BJ (cell line): ENCODE measurements at regions not wholly inside any gene's neighbourhood (a gene's known extent, or its start where the extent isn't known, plus 50 kb on each side); places are given as distances from the start of the nearest gene placed in this dataset.
"Not testable (repeated sequence)": the region's sequence is repeated elsewhere in the genome, so short reads cannot be mapped to it uniquely, and the experiment has no call there.

Experiments
- CTCF ChIA-PET: fragments of 350-600 bp; formaldehyde crosslinking; extraction: SDS; loops from one replicate; lab custom pipeline; 2021; ENCODE audit warnings: antibody characterized with exemption, inconsistent platforms; lab: Yijun Ruan, JAX
- POLR2A ChIA-PET: fragments of 300-600 bp; sonication (Branson Sonifier 250); formaldehyde crosslinking; extraction: SDS; loops from one replicate; lab custom pipeline; 2021; ENCODE audit warnings: antibody characterized with exemption; lab: Charles Lee
- DNase-seq: peaks from one replicate; pipeline ENCODE4 v3.0.0-alpha.2; 2011; ENCODE audit warnings: low read depth
- H3K27me3 ChIP-seq: 2 replicates; pipeline ENCODE4 v1.6.0; 2011; ENCODE audit warnings: low read length; ENCODE audit not compliant: control insufficient read depth, insufficient read depth
- H3K36me3 ChIP-seq: 2 replicates; pipeline ENCODE4 v1.5.1; 2011; ENCODE audit warnings: low read length; ENCODE audit not compliant: control insufficient read depth, insufficient read depth
- H3K4me3 ChIP-seq: 2 replicates; pipeline ENCODE4 v1.5.1; 2011; ENCODE audit warnings: low read depth, mild to moderate bottlenecking, control low read depth, low read length
- TF ChIP-seq, protein P1 (sequence below): IDR thresholded peaks from 2 replicates; pipeline ENCODE4 v1.5.1; 2011; ENCODE audit warnings: low read depth, mild to moderate bottlenecking, control low read depth, inconsistent platforms, low read length, moderate library complexity; ENCODE audit not compliant: insufficient read depth

DNA sequence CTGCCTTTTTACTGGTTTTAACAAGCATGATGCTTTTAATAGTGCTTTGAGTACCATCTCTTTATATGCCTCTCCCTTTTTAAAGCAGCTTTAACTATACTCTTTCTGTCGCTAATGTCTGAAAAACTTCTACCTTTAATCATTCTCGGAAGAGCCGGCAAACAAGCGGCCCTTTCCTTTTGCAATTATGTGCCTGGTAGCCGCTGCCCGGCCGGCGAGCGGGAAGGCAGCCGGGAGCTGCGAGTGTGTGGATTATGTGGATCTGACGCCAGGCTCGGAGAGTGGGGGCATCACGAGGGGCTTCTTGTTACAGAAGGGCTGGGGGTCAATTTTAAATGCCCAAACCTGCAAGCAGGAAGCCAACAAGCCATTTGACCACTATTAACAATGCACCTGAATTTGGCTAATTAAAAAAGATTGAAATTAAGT, 120.9 kb downstream of the BUB3 start:
- Histone ChIP-seq H3K4me3 (no peak overlapping the region), H3K27me3 (peaks cover 3% of the 10 kb centered on the region; the same call in 1 of the 2 replicates), H3K36me3 (no peaks in the 10 kb centered on the region)
- POLR2A ChIA-PET: no interaction called here
- no peak for DNase-seq
- CTCF ChIA-PET: no interaction called here
- TF ChIP-seq, protein P1, sequence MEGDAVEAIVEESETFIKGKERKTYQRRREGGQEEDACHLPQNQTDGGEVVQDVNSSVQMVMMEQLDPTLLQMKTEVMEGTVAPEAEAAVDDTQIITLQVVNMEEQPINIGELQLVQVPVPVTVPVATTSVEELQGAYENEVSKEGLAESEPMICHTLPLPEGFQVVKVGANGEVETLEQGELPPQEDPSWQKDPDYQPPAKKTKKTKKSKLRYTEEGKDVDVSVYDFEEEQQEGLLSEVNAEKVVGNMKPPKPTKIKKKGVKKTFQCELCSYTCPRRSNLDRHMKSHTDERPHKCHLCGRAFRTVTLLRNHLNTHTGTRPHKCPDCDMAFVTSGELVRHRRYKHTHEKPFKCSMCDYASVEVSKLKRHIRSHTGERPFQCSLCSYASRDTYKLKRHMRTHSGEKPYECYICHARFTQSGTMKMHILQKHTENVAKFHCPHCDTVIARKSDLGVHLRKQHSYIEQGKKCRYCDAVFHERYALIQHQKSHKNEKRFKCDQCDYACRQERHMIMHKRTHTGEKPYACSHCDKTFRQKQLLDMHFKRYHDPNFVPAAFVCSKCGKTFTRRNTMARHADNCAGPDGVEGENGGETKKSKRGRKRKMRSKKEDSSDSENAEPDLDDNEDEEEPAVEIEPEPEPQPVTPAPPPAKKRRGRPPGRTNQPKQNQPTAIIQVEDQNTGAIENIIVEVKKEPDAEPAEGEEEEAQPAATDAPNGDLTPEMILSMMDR: no peak

GRCh38 chr10:123278445-123278844, 124.2 kb downstream of the BUB3 start:
- ChIA-PET CTCF (no interaction called here), POLR2A (no interaction called here)
- Histone ChIP-seq H3K27me3 (0 out of 2 replicates have a peak, but pooled peaks cover 1% of the 10 kb centered on the region), H3K4me3 (no peak overlapping the region), H3K36me3 (no peaks in the 10 kb centered on the region)
- DNase-seq: no peak
- TF ChIP-seq, protein P1: no peak

DNA sequence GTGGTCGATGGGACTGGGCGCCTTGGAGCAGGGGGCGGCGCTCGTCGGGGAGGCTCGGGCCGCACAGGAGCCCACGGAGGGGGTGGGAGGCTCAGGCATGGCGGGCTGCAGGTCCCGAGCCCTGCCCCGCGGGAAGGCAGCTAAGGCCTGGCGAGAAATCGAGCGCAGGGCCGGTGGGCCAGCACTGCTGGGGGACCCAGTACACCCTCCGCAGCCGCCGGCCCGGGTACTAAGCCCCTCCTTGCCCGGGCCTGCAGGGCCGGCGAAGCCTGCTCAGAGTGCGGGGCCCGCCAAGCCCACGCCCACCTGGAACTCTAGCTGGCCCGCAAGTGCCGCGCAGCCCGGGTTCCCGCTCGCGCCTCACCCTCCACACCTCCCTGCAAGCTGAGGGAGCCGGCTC, 129.2 kb downstream of the BUB3 start:
- DNase-seq, POLR2A ChIA-PET, H3K36me3 ChIP-seq, H3K27me3 ChIP-seq, CTCF ChIA-PET, H3K4me3 ChIP-seq: not testable (repeated sequence)

- H3K36me3 ChIP-seq: no peaks in the 10 kb centered on the region
- TF ChIP-seq, protein P1: no peak
- H3K27me3 ChIP-seq: no peaks in the 10 kb centered on the region
- DNase-seq: no peak
- ChIA-PET POLR2A (no interaction called here), CTCF (no interaction called here)
- no peak overlapping the region for H3K4me3 ChIP-seq
These were observed 129.8 kb downstream of the BUB3 start for GRCh38 chr10:123284022-123284421.

DNA sequence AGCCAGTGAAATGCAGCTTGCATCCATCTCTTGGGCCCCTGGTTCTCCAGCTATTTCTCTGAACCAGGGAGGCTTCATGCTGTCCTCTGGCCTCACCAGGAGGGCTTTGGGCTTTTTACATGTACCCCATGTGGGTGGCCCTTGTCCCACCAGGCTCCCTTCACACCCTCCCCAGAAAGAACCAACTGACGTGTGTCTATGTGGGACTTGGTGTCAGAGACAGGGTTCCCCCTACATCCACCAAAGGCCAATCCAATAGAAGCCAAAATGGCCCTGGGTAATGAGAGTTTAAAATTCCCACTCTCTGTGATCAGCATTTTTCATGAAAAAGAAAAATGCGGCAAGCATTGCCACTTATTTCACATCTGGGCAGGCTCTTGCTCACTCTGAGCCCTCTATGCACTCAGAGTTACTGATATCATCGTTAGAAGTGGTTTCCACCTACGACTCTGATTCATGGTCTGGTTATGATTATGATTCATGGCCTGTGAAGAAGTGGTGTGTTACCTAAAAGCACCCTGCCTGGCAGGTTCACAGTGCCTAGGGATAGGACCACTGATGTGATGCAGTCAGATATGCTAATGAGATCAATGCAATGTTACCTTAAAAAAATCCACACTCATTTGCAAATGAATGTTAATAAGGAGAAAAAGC, 133.5 kb downstream of the BUB3 start:
- TF ChIP-seq, protein P1: no peak
- no peak for DNase-seq
- no peak overlapping the region for H3K4me3 ChIP-seq
- CTCF ChIA-PET: no interaction called here
- H3K27me3 ChIP-seq: no peaks in the 10 kb centered on the region
- no peaks in the 10 kb centered on the region for H3K36me3 ChIP-seq
- POLR2A ChIA-PET: no interaction called here

DNA sequence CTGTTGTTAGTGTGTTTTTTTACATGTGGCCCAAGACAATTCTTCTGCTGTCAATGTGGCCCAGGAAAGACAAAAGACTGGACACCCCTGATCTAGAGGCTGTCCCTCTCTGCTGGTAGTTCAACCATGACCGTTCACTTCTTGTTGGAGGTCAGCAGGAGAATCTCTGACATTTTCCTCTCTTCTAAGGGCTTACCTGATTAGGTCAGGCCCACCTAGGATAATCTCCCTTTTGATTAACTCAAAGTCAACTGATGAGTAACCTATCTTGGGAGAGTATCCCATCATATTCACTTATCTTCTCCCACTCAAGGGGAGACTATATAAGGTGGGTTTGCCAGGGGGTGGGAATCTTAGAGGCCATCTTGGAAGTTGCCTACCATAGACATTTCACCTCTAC, 135.2 kb downstream of the BUB3 start:
- TF ChIP-seq, protein P1: no peak
- Histone ChIP-seq H3K36me3 (no peaks in the 10 kb centered on the region), H3K4me3 (no peak overlapping the region), H3K27me3 (no peaks in the 10 kb centered on the region)
- CTCF ChIA-PET: no interaction called here
- no peak for DNase-seq
- POLR2A ChIA-PET: no interaction called here
